ENCODE measurements at regions not wholly inside any gene's neighbourhood (a gene's known extent, or its start where the extent isn't known, plus 50 kb on each side); places are given as distances from the start of the nearest gene placed in this dataset.

DNA sequence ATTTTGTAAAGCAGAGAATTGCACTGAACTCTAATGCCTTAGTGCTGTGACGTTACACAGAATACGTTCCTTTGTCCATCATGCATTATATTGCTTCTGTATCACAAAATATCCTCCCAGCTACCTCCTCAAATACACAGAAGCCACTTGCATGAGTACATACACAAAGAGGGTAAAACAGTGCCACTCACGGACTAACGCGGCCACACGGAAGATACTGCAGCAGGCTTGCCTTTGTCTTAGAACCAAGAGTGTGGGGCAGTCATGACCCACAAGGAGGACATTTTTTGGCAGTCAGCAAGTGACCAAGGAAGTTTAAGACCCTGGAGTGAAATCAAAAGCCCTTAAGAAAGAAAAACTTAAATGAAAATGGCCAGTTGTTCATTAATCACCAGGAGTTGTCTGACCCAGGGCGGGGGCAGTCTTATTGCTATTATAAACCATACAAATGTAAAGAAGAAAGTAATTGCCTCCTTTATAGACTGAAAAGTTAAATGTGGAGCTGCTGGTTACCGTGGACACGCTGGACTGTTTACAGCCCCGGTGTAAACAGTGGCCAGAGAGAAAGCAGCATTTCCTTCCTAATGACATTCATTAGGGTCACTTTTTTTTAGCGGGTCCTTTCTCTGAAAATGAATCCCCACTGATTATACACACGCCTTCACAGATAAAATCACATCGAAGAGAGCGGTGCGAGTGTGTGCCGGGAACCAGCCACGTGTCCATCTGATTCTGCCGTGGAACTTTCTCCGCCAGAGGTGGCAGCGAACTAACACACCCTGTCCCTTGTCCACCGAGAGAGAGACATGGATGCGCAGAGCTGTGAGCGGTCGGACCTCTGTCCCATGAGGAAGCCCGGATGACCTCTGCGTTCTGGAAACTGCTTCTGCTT lies 66.8 kb downstream of the SOX1 start:
- no peak for DNase-seq
- WGBS, 2 donors, result 63 to 69% methylated on average over 26 of the region's 26 CpGs
- TF ChIP-seq, protein P1, sequence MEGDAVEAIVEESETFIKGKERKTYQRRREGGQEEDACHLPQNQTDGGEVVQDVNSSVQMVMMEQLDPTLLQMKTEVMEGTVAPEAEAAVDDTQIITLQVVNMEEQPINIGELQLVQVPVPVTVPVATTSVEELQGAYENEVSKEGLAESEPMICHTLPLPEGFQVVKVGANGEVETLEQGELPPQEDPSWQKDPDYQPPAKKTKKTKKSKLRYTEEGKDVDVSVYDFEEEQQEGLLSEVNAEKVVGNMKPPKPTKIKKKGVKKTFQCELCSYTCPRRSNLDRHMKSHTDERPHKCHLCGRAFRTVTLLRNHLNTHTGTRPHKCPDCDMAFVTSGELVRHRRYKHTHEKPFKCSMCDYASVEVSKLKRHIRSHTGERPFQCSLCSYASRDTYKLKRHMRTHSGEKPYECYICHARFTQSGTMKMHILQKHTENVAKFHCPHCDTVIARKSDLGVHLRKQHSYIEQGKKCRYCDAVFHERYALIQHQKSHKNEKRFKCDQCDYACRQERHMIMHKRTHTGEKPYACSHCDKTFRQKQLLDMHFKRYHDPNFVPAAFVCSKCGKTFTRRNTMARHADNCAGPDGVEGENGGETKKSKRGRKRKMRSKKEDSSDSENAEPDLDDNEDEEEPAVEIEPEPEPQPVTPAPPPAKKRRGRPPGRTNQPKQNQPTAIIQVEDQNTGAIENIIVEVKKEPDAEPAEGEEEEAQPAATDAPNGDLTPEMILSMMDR (IDR thresholded peaks at IDR 0.05), result no peak

DNA sequence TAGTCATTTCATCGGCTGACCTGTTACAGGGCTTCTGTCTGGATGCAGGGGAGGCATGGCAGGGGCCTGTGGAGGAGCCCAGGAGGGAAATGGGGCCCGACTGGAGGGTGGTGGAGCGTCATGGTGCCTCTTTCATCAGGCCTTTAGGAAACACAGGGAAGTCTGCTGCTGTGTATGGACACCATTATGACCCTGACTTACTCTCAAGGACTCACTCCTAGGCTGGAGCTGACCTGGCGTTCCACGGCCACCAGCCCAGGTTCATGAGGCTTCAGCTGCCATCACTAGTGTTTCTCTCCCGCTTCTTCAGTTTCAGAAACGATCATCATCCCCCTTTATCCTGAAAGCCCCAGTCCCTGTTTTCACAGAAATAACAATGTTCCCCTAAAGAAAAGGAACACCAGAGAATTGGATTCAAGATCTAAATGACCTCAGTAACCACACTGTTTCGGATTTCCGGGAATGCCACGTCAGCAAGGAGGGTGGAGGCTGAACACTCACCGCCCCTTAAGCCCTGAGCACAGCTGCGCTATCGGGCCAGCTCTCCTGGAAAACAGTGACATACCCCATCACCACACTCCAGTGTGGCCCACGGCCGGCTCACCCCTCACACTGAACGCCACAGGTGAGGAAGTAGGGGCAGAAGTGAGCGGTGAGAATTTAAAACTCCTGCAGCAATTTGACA lies 67.6 kb downstream of the SOX1 start:
- Histone ChIP-seq H3K4me3 (no peak overlapping the region), H3K27ac (no peak overlapping the region), H3K9me3 (no peaks in the 10 kb centered on the region), H3K36me3 (no peaks in the 10 kb centered on the region), H3K4me1 (no peaks in the 10 kb centered on the region), H3K27me3 (peaks cover 0 to 84% (median 60%) of the 10 kb centered on the region in 7 donors)
- DNase-seq (no peak), ATAC-seq (no peak)
- WGBS, 2 donors, result 82 to 84% methylated on average over 17 of the region's 17 CpGs
- TF ChIP-seq, protein P1 (IDR thresholded peaks at IDR 0.05), result no peak
- intact Hi-C loops (cut with DNase I), result no loop called here

More for the DNA sequence above, 66.8 kb downstream of the SOX1 start:
- peaks cover 0 to 86% (median 58%) of the 10 kb centered on the region in 7 donors for H3K27me3 ChIP-seq
- no peaks in the 10 kb centered on the region for H3K36me3 ChIP-seq
- H3K9me3 ChIP-seq, result no peaks in the 10 kb centered on the region
- H3K4me1 ChIP-seq, result no peaks in the 10 kb centered on the region
- intact Hi-C loops (cut with DNase I), result no loop called here
- no peak overlapping the region for H3K27ac ChIP-seq
- H3K4me3 ChIP-seq, result no peak overlapping the region
- no peak for ATAC-seq

DNA sequence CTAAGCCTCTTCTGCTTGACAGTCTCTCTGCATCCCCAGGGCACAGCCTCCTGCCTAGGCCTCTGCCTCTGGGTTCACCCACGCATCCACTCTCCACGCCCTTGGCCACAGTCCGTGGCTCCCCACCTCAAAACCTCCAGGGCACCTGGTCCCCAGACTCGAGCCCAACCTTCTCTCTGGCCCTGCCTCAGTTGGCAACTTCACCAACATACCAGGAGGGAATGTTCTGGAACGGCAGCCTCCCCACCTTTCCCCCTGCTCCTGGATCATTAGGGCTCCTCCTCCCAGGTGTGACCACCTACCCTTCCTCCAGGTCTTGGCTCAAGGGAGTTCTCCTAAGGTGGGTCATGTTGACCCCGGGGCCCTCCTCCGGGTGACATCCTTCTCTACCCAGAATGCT lies 69.1 kb downstream of the SOX1 start:
- no peak for ATAC-seq

DNA sequence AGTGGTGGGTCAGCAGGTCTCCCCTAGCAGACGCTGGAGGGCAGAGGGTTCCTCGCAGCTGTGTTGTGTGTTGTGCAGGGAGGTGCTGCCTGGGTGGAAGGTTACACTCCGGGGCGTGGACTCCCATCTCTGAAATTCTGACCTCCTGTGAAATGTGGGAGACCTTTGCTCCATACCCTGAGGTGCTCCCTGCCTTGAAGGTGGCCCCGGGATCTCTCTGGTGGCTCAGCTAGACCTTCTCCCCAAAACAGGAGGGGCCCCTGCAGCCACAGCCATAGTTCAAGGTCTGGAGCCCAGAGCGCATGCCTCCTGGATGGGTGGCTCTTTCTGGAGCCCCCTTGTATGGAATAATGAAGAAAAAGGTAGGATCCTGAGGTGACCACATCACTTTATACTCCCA lies 70.2 kb downstream of the SOX1 start:
- 81 to 85% methylated on average over 6 of the region's 6 CpGs for WGBS, 2 donors
- Histone ChIP-seq H3K4me1 (no peaks in the 10 kb centered on the region), H3K36me3 (no peaks in the 10 kb centered on the region), H3K9me3 (no peaks in the 10 kb centered on the region), H3K4me3 (no peak overlapping the region), H3K27ac (no peak overlapping the region), H3K27me3 (peaks cover 0 to 72% (median 50%) of the 10 kb centered on the region in 7 donors)
- ATAC-seq, result no peak
- no peak for DNase-seq
- TF ChIP-seq, protein P1 (IDR thresholded peaks at IDR 0.05), result no peak
- intact Hi-C loops (cut with DNase I), result no loop called here

More for the DNA sequence above, 69.1 kb downstream of the SOX1 start:
- 82 to 88% methylated on average over 7 of the region's 7 CpGs for WGBS, 2 donors
- Histone ChIP-seq H3K27me3 (peaks cover 0 to 79% (median 55%) of the 10 kb centered on the region in 7 donors), H3K9me3 (no peaks in the 10 kb centered on the region), H3K36me3 (no peaks in the 10 kb centered on the region), H3K4me1 (no peaks in the 10 kb centered on the region), H3K4me3 (no peak overlapping the region), H3K27ac (no peak overlapping the region)
- TF ChIP-seq, protein P1 (IDR thresholded peaks at IDR 0.05), result no peak
- DNase-seq, result no peak
- intact Hi-C loops (cut with DNase I), result no loop called here
